Body of pancreas (tissue), 4 donors: ENCODE measurements at regions not wholly inside any gene's neighbourhood (a gene's known extent, or its start where the extent isn't known, plus 50 kb on each side); places are given as distances from the start of the nearest gene placed in this dataset.

Experiments
- POLR2A ChIP-seq, 3 donors: fragments of 450-650 bp; IDR thresholded peaks; one replicate each; pipeline ENCODE4 v1.6.1; 2016; ENCODE audit warnings: antibody characterized with exemption in 3 of 3, mild to moderate bottlenecking in 2 of 3
- TF ChIP-seq, protein P1 (sequence below), 7 experiments: fragments of 450-650 bp in 4 of 7; fragments of 200-600 bp in 3 of 7; sonication (generic) in 3 of 7; IDR thresholded peaks; one replicate each; pipeline ENCODE4 v1.5.1; 2016 to 2019; ENCODE audit warnings: antibody characterized with exemption in 7 of 7

DNA sequence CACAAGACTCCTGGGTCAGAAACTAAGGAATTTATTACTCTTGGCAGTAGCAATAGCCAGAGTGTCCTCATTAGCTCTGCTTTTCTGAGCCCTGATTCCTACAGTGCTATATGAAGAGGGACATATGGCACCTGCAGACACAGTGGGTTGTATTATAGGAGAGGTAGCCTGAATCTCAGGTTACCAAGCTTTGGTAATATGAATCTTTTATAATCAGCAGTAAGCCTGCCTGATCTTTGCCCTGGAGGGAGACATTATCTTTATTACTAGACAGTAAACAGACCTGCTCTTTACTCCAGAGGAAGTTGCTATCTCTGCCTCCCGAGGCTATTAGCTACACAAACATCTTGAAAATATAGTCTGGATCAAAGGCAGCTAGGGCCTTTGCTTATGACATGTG lies 62.5 kb upstream of the HOPX start:
- no peak for TF ChIP-seq POLR2A (IDR thresholded peaks at IDR 0.05)
- TF ChIP-seq, protein P1, sequence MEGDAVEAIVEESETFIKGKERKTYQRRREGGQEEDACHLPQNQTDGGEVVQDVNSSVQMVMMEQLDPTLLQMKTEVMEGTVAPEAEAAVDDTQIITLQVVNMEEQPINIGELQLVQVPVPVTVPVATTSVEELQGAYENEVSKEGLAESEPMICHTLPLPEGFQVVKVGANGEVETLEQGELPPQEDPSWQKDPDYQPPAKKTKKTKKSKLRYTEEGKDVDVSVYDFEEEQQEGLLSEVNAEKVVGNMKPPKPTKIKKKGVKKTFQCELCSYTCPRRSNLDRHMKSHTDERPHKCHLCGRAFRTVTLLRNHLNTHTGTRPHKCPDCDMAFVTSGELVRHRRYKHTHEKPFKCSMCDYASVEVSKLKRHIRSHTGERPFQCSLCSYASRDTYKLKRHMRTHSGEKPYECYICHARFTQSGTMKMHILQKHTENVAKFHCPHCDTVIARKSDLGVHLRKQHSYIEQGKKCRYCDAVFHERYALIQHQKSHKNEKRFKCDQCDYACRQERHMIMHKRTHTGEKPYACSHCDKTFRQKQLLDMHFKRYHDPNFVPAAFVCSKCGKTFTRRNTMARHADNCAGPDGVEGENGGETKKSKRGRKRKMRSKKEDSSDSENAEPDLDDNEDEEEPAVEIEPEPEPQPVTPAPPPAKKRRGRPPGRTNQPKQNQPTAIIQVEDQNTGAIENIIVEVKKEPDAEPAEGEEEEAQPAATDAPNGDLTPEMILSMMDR (IDR thresholded peaks at IDR 0.05): no peak
